NCI-H146 treated with DMSO at 0.1 percent for 48 hours (cell line): ENCODE measurements at regions not wholly inside any gene's neighbourhood (a gene's known extent, or its start where the extent isn't known, plus 50 kb on each side); places are given as distances from the start of the nearest gene placed in this dataset.
"Not testable (repeated sequence)": the region's sequence is repeated elsewhere in the genome, so short reads cannot be mapped to it uniquely, and the experiment has no call there.

Experiments used
- DNase-seq: peaks from one replicate; lab custom pipeline; 2025; ENCODE audit not compliant: unreplicated experiment; lab: John Stamatoyannopoulos, UW

DNA sequence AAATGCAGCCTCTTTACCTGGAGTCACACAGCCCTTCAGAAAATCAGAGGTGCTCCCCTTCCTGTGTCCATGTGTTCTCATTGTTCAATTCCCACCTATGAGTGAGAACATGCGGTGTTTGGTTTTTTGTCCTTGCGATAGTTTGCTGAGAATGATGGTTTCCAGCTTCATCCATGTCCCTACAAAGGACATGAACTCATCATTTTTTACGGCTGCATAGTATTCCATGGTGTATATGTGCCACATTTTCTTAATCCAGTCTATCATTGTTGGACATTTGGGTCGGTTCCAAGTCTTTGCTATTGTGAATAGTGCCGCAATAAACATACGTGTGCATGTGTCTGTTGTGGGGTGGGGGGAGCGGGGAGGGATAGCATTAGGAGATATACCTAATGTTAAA lies 60.3 kb upstream of the CCL1 start:
- not testable (repeated sequence) for DNase-seq

DNA sequence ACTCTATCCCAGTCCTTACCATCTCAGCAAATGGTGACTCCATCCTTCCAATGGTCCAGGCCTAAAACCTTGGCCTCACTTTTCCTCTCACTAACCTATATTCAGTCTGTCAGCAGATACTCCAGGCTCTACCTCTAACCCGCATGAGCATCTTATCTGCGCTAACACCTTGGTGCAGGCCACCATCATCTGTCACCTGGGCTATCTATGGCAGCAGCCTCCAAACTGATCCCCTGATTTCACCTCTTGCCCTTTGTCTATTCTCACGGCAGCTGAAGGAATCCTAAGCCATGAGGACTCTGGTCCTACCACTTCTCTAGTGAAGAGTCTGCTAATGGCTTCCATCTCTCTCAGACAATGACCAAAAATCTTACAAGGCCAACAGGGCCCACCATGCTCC lies 57.9 kb upstream of the CCL1 start:
- no peak for DNase-seq

DNA sequence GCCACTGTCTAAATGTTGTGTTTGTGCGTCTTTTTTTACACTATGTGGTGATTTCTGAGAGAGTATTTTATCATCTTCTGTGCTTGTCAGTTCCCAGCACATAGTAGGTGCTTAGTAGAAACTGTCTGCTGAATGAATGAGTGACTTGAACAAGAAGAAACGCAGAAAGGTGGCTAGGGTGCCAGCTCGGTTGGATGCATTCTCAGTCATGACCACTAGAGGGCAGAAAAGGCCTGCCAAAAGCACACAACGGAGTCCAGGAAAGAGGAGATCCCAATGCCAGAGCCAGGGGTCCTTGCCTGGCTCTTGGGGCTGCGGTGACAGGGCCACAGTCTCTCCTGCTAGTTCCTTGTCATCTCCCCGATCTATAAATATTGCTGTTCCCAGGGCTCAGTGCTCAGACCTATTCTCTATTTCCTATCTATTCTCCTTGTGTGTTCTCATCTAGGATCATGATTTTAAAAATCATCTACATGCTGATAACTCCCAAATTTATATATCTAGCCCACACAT lies 57.3 kb upstream of the CCL1 start:
- peak; percentile 2 for DNase-seq

DNA sequence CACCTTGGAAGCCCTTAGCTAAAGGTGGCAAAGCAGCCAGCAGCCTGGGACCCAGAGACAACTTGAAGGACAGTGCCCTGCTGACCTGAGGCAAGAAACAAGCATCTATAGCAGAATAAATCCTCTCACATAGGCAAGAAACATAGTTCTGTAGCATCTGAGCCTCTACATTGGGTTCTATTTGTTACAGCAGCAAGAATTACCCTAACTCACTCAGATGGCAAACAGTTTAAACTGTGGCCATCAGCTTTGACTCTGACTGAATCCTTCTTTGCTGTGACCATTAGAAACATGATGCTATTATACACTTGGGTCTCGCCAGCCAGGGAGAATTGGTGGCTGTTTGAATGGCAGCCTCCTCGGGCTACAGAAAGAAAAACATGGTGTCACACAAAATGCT lies 53.1 kb upstream of the CCL1 start:
- DNase-seq, result no peak

DNA sequence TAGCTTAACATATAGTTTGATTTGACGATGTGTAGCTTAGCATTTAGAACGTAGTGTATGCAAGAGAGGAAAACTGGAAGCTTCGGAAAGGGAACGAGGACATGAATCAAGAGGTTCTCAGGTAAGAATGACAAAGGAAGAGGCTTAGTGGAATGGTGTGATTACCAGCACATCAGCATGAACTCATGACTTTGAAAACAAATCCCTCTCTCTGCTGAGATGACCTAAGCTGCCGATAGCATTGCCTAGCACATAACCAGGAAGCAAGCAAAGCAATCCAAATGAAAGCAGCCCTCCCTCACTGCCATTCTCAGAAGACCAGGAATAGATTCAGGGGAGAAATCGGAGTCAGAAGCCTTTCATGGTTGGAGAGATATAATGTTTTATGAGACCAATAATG lies 51.3 kb upstream of the CCL1 start:
- DNase-seq, result no peak

DNA sequence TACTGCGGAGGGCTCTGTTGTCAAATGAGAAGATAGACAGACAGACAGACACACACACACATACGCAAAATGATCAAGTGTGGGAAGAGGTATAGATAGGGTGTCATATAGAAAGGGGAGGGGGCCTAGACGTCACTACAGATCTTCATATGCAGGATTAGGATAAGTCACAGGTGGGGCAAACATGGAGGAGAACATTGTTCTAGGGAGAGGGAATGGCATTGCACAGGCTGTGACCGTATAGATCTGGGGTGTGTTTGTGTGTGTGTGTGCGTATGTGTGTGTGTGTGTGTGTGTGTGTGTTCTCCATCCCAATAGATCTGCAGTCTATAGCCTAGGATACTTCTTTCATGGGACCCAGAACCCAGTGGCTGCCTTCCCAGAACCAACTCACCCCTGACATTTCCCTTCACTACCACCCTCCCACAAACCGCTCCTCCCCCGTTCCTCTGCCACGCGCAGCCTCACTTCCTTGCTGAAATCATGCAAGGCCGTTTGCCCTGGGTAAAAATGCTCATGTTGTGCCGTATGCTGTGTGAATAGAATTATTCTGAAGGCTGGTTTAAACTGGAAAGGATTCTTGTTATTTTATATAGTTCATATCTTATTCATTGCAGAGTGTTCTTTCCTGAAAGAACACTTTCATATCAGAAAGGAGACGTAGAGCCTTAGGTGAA lies 50.5 kb upstream of the CCL1 start:
- DNase-seq, result no peak

DNA sequence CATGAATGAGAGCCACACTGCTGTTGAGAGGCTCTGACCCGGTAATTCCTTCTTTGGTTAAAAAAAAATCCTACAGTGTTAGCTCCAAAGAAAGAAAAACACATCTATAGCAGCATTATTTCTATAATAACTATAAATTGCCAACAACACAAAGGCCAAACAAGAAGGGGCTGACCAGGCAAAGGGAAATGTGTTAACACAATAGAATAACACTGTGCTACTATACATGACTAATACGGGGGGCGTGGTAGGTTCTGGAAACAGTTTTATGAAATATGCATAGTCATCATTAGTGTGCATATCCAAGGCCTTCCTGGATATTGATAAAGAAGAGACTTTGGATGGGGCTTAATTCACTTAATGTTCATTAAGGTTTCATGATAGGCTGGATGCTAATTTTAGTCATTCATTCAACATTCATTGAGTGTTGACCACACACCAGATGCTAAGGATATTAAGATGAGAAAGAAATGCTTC lies 50.0 kb upstream of the CCL1 start:
- DNase-seq, result no peak
